NCI-H2107 treated with DMSO at 0.1 percent for 48 hours (cell line): ENCODE measurements at regions not wholly inside any gene's neighbourhood (a gene's known extent, or its start where the extent isn't known, plus 50 kb on each side); places are given as distances from the start of the nearest gene placed in this dataset.
"Not testable (repeated sequence)": the region's sequence is repeated elsewhere in the genome, so short reads cannot be mapped to it uniquely, and the experiment has no call there.

Experiments used
- DNase-seq: peaks from one replicate; lab custom pipeline; 2025; ENCODE audit not compliant: unreplicated experiment; lab: John Stamatoyannopoulos, UW

- DNase-seq, result no peak
Measured at GRCh38 chr1:66455446-66455845, 78.5 kb upstream of the SGIP1 start.

GRCh38 chr1:66460776-66461175 lies 73.2 kb upstream of the SGIP1 start:
- no peak for DNase-seq

- no peak for DNase-seq
Measured at GRCh38 chr1:66462313-66462712, 71.6 kb upstream of the SGIP1 start.

- no peak for DNase-seq
Measured at GRCh38 chr1:66464351-66464750, 69.6 kb upstream of the SGIP1 start.

GRCh38 chr1:66464802-66465201 lies 69.2 kb upstream of the SGIP1 start:
- no peak for DNase-seq

- DNase-seq, result not testable (repeated sequence)
Measured at GRCh38 chr1:66466695-66467094, 67.3 kb upstream of the SGIP1 start.

- DNase-seq, result no peak
Measured at GRCh38 chr1:66468722-66469121, 65.2 kb upstream of the SGIP1 start.

- no peak for DNase-seq
Measured at GRCh38 chr1:66475940-66476339, 58.0 kb upstream of the SGIP1 start.

GRCh38 chr1:66476774-66477173 lies 57.2 kb upstream of the SGIP1 start:
- DNase-seq, result no peak

- no peak for DNase-seq
Measured at GRCh38 chr1:66478116-66478515, 55.8 kb upstream of the SGIP1 start.

GRCh38 chr1:66480162-66480561 lies 53.8 kb upstream of the SGIP1 start:
- DNase-seq, result no peak

- not testable (repeated sequence) for DNase-seq
Measured at GRCh38 chr1:66481215-66481614, 52.7 kb upstream of the SGIP1 start.
